ENCODE measurements at regions not wholly inside any gene's neighbourhood (a gene's known extent, or its start where the extent isn't known, plus 50 kb on each side); places are given as distances from the start of the nearest gene placed in this dataset.

DNA sequence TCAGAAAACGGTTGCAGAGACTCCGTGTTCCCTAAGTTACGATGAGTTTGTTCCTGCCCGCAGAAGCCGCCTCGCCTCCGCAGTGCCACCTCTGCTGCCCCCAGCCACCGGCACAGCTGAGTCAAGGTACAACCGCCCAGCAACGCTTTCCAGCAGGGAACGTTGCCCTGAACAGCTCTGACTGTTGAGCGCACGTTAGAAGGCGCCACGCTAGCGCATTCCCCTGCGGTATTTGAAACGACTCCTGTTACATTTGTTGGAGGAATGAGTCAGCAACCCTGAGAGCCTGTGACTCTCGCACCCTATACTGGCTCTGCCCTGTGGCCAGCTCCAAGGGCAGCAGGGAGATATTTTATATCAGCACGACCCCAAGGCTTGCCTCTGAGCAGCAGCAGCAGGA, 302.8 kb downstream of the TEX29 start:
- Histone ChIP-seq H2AFZ (ENCODE audit: insufficient read depth, low read depth, low read length, poor library complexity, severe bottlenecking) (no peak overlapping the region), H3K4me3 (replicated peaks in 1 of 3; ENCODE audit: low read depth in 2 of 3, low read length in 3 of 3) (no peak overlapping the region), H3K79me2 (ENCODE audit: insufficient read depth, low read length) (no peaks in the 10 kb centered on the region), H4K20me1 (ENCODE audit: insufficient read depth, low read length) (no peaks in the 10 kb centered on the region), H3K27ac (ENCODE audit: low read depth in 1 of 2, low read length in 2 of 2) (no peak overlapping the region), H3K36me3 (replicated peaks in 1 of 2; ENCODE audit: control insufficient read depth in 1 of 2, insufficient read depth in 2 of 2, low read length in 2 of 2) (no peaks in the 10 kb centered on the region), H3K9me3 (replicated peaks in 1 of 2; ENCODE audit: control insufficient read depth in 1 of 2, insufficient read depth in 1 of 2, low read length in 2 of 2) (peaks cover 4 to 11% of the 10 kb centered on the region in 2 donors), H3K27me3 (ENCODE audit: control insufficient read depth in 2 of 2, insufficient read depth in 2 of 2, low read length in 2 of 2) (no peaks in the 10 kb centered on the region), H3K9ac (ENCODE audit: insufficient read depth, low read length, poor library complexity, severe bottlenecking) (no peak overlapping the region), H3K4me2 (replicated peaks; ENCODE audit: extremely low read depth, low read length, poor library complexity, severe bottlenecking) (no peak overlapping the region), H3K4me1 (ENCODE audit: control insufficient read depth in 1 of 2, insufficient read depth in 2 of 2, low read length in 2 of 2) (no peaks in the 10 kb centered on the region)
- DNase-seq = no peak
- Mint-ChIP-seq H3K4me3 (no peak overlapping the region), H3K9me3 (peaks cover 0 to 5% (median 0%) of the 10 kb centered on the region in 7 donors), H3K4me1 (no peaks in the 10 kb centered on the region), H3K27ac (no peak overlapping the region), H3K27me3 (ENCODE audit: low read depth in 3 of 3) (peaks cover 0 to 1% (median 0%) of the 10 kb centered on the region in 3 donors), H3K36me3 (no peaks in the 10 kb centered on the region)
- TF ChIP-seq, protein P1, sequence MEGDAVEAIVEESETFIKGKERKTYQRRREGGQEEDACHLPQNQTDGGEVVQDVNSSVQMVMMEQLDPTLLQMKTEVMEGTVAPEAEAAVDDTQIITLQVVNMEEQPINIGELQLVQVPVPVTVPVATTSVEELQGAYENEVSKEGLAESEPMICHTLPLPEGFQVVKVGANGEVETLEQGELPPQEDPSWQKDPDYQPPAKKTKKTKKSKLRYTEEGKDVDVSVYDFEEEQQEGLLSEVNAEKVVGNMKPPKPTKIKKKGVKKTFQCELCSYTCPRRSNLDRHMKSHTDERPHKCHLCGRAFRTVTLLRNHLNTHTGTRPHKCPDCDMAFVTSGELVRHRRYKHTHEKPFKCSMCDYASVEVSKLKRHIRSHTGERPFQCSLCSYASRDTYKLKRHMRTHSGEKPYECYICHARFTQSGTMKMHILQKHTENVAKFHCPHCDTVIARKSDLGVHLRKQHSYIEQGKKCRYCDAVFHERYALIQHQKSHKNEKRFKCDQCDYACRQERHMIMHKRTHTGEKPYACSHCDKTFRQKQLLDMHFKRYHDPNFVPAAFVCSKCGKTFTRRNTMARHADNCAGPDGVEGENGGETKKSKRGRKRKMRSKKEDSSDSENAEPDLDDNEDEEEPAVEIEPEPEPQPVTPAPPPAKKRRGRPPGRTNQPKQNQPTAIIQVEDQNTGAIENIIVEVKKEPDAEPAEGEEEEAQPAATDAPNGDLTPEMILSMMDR (IDR thresholded peaks at IDR 0.05) = no peak
- intact Hi-C loops (cut with micrococcal nuclease) = no loop called here
- WGBS (ENCODE audit: insufficient coverage) = 96% methylated on average over 20 of the region's 20 CpGs

- Histone ChIP-seq H2AFZ (ENCODE audit: insufficient read depth, low read depth, low read length, poor library complexity, severe bottlenecking) (no peak overlapping the region), H3K4me3 (replicated peaks in 1 of 3; ENCODE audit: low read depth in 2 of 3, low read length in 3 of 3) (no peak overlapping the region), H3K4me2 (replicated peaks; ENCODE audit: extremely low read depth, low read length, poor library complexity, severe bottlenecking) (no peak overlapping the region), H4K20me1 (ENCODE audit: insufficient read depth, low read length) (no peaks in the 10 kb centered on the region), H3K9ac (ENCODE audit: insufficient read depth, low read length, poor library complexity, severe bottlenecking) (no peak overlapping the region), H3K79me2 (ENCODE audit: insufficient read depth, low read length) (no peaks in the 10 kb centered on the region), H3K27me3 (ENCODE audit: control insufficient read depth in 2 of 2, insufficient read depth in 2 of 2, low read length in 2 of 2) (no peaks in the 10 kb centered on the region), H3K4me1 (ENCODE audit: control insufficient read depth in 1 of 2, insufficient read depth in 2 of 2, low read length in 2 of 2) (no peaks in the 10 kb centered on the region), H3K27ac (ENCODE audit: low read depth in 1 of 2, low read length in 2 of 2) (no peak overlapping the region), H3K36me3 (replicated peaks in 1 of 2; ENCODE audit: control insufficient read depth in 1 of 2, insufficient read depth in 2 of 2, low read length in 2 of 2) (no peaks in the 10 kb centered on the region), H3K9me3 (replicated peaks in 1 of 2; ENCODE audit: control insufficient read depth in 1 of 2, insufficient read depth in 1 of 2, low read length in 2 of 2) (peaks cover 4 to 11% of the 10 kb centered on the region in 2 donors)
- TF ChIP-seq, protein P1 (IDR thresholded peaks at IDR 0.05) = no peak
- Mint-ChIP-seq H3K4me1 (no peaks in the 10 kb centered on the region), H3K9me3 (peaks cover 0 to 5% (median 0%) of the 10 kb centered on the region in 7 donors), H3K27me3 (ENCODE audit: low read depth in 3 of 3) (peaks cover 0 to 1% (median 0%) of the 10 kb centered on the region in 3 donors), H3K36me3 (no peaks in the 10 kb centered on the region), H3K4me3 (no peak overlapping the region), H3K27ac (peak overlapping the region in 1 of 7 donors; percentile 6)
- 92% methylated on average over 23 of the region's 28 CpGs for WGBS (ENCODE audit: insufficient coverage)
- intact Hi-C loops (cut with micrococcal nuclease) = no loop called here
- no peak for DNase-seq
Observed at GRCh38 chr13:111623743-111624505, 303.5 kb downstream of the TEX29 start.

All from CD14-positive monocyte (primary cell).